GM18858 (cell line): ENCODE measurements at regions not wholly inside any gene's neighbourhood (a gene's known extent, or its start where the extent isn't known, plus 50 kb on each side); places are given as distances from the start of the nearest gene placed in this dataset.

Experiments
- ATAC-seq: cut with Tn5 transposase; IDR thresholded peaks from one replicate; pipeline ENCODE4 v1.9.1; 2021; ENCODE audit not compliant: unreplicated experiment

DNA sequence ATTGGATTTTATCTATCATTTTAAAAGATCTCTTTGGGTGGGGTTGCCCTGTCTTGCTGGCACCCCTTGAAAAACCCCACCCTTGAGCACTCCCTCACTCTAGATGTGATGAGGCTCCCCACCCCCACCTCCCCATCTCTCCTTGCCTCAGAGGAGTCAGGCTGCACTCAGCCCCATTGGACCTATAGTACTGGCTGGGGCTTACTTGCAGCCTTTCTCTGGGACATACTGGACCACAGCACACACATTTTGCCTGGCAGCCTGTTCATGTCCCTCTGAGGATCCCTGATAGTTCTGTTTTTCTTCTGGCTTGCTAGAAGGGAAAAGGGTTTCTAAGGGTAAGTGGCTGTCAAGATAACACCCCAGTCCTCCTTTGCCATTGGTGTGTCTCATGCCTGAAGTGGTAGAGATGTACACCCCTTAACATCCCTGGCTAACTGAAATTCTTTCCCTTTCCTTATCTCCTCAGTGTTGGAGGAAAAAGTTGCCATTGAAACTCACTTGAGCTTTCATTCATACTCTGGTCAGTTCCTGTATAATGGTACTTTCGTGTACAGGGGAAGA, 553.4 kb upstream of the CITED2 start:
- ATAC-seq, result no peak

DNA sequence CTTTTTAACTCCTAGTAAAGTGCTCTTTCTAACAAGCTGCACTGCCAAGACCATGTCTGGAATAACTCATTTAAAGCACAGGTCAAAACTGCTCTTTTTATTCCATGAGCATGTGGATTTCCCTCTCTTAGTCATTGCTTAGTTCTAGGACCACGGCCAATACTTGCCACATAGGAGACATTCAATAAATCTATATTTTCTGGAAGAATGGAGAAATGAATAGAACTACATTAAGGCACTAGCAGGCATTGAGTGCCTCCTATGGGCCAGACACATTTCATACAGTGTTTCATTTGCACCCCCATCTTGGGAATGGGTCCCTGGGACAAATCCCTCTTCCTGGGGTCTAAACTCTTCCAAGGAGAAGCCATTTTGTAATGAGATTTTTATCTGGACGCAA, 552.8 kb upstream of the CITED2 start:
- ATAC-seq, result no peak

DNA sequence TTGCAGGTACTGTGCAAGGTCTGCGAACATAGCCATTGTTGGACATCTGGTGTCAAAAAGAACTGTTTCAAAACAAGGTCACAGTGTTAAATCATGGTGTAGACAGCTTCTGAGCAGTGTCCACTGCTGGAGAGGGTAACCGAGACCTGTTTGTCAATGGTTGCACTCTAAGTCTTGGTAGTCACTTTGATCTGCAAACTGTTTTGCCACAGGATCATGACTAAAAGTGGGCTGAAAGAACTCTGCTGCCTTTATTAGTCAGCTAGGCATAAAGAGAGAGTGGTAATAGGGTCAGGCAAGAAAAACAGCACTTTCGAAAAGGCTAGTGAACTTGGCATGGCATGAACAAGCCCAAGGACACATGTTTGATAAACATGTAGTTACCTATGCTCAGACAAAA, 552.3 kb upstream of the CITED2 start:
- ATAC-seq, result no peak

DNA sequence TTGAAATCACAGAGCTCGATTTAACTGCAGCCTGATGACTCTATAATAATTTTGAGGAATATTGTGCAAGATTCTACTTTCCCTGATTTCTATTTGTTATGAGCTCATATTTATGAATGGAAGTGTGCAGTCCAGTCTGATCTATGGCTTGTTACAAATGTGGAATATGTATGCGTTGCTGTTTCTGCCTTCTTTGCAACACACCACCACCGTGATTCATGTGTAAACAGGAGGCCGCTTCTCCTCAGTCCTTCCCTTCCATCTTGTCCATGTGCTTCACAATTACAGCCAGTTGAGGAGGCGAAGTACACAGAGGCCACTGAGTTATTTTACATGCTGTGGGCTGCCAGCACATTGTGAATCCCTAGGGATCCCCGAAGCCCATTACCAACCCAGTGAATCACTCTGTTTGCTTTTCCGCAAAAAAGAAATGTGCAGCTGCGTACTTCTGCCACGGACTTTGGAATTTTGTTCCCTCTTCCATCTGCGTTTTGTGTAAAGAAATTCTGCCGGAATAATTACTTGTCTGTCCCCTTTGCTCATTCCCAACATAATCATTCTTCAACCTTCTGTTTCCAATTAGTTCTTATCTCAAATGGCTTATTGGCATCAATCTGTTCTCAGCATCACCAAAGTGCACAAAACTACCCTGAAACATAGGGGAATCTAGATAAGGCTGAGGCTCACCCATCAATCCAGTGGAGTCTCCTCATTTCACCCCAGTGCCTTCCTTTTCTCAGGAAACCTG, 551.6 kb upstream of the CITED2 start:
- ATAC-seq, result no peak

- ATAC-seq, result no peak
Observed at GRCh38 chr6:139923964-139924475, 549.6 kb upstream of the CITED2 start.

DNA sequence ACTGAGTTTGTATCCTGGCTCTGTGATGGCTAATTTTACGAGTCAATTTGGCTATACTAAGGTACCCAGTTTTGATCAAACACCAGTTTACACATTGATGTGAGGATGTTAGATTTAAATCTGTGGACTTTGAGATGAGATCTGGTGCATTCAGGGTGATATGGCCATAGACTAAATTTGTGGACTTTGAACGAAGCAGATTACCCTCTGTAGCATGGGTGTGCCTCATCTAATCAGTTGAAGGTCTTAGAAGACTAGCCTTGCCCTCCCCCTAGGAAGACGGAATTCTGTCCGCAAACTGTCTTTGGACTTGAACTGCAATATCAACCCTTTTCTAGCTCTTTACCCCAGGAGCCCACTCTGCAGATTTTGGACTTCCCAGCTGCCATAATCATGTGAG, 547.8 kb upstream of the CITED2 start:
- ATAC-seq, result no peak

DNA sequence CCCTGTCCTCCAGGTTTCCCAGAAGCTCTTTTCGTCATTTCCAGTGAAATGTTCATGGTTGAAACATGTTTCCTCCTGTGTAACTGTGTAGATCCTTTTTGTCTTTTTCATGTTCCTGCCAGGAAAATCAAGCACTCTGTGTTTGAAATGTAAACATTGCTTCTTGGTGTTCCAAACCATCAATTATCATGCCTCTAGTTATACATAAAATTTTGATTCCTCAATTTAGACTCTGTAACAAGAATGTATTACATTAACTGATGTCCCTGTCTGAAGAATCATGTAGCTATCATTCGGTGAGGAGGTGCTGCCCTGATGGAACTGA, 546.3 kb upstream of the CITED2 start:
- no peak for ATAC-seq

- no peak for ATAC-seq
Observed at GRCh38 chr6:139920027-139920775, 545.8 kb upstream of the CITED2 start.

GRCh38 chr6:139919107-139920026, 544.9 kb upstream of the CITED2 start:
- no peak for ATAC-seq

- ATAC-seq, result no peak
Observed at GRCh38 chr6:139917951-139918630, 543.6 kb upstream of the CITED2 start.

GRCh38 chr6:139914910-139915309, 540.5 kb upstream of the CITED2 start:
- ATAC-seq, result no peak

GRCh38 chr6:139912735-139913400, 538.4 kb upstream of the CITED2 start:
- no peak for ATAC-seq

DNA sequence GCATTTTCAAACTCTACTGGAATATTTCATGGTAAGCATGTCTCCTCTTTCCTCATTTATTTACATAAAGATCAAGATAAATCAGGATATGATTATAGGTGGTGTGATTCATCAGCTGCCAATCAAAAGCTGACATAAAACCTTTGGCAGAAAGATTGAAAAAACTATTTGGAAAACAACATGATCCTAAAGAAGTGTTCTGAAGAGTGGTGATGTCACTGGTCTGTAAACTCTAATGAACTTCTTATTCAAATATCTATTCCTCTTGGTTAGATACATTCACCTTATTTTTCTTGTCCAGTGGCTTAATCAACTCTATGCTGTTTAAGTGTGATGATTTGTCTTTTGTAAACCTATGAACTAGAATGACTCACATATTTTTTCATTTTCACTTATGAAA, 535.5 kb upstream of the CITED2 start:
- no peak for ATAC-seq

GRCh38 chr6:139905404-139906052, 531.1 kb upstream of the CITED2 start:
- ATAC-seq, result no peak

- no peak for ATAC-seq
Observed at GRCh38 chr6:139904568-139904967, 530.1 kb upstream of the CITED2 start.

- no peak for ATAC-seq
Observed at GRCh38 chr6:139904158-139904533, 529.7 kb upstream of the CITED2 start.

GRCh38 chr6:139903411-139904157, 529.1 kb upstream of the CITED2 start:
- ATAC-seq, result peak; percentile 95

GRCh38 chr6:139895205-139895793, 520.9 kb upstream of the CITED2 start:
- ATAC-seq, result no peak
